RWPE2 (cell line): ENCODE measurements at regions not wholly inside any gene's neighbourhood (a gene's known extent, or its start where the extent isn't known, plus 50 kb on each side); places are given as distances from the start of the nearest gene placed in this dataset.

Experiments
- ATAC-seq: fragments of 200-7000 bp; cut with Tn5 transposase; 3 replicates; pipeline ENCODE4 v1.9.1; 2021; ENCODE audit warnings: low read depth
- DNase-seq: peaks from one replicate; pipeline ENCODE4 v3.0.0-alpha.2; 2020; ENCODE audit warnings: low spot score
- H3K27ac ChIP-seq: fragments of 450-650 bp; 2 replicates; pipeline ENCODE4 v1.5.1; 2017; ENCODE audit warnings: mild to moderate bottlenecking; ENCODE audit not compliant: poor library complexity, severe bottlenecking
- H3K27me3 ChIP-seq: fragments of 250-450 bp; sonication (Bioruptor Pico); 2 replicates; pipeline ENCODE4 v1.5.1; 2021; ENCODE audit warnings: mild to moderate bottlenecking, moderate library complexity; ENCODE audit not compliant: insufficient read depth, poor library complexity, severe bottlenecking
- H3K36me3 ChIP-seq: fragments of 250-450 bp; sonication (Bioruptor Pico); 2 replicates; pipeline ENCODE4 v1.5.1; 2020; ENCODE audit warnings: low read depth, mild to moderate bottlenecking, moderate library complexity
- H3K4me1 ChIP-seq: fragments of 250-450 bp; sonication (Bioruptor Pico); 2 replicates; pipeline ENCODE4 v1.5.1; 2021; ENCODE audit warnings: mild to moderate bottlenecking, moderate library complexity; ENCODE audit not compliant: insufficient read depth, poor library complexity, severe bottlenecking
- H3K4me3 ChIP-seq: fragments of 250-450 bp; sonication (Bioruptor Pico); 2 replicates; pipeline ENCODE4 v1.5.1; 2021; ENCODE audit warnings: mild to moderate bottlenecking, moderate library complexity; ENCODE audit not compliant: severe bottlenecking
- H3K9me3 ChIP-seq: fragments of 250-450 bp; sonication (Bioruptor Pico); 2 replicates; pipeline ENCODE4 v1.5.1; 2021; ENCODE audit warnings: mild to moderate bottlenecking, moderate library complexity; ENCODE audit not compliant: severe bottlenecking
- TF ChIP-seq, protein P1 (sequence below): fragments of 450-650 bp; IDR thresholded peaks from one replicate; pipeline ENCODE4 v1.5.1; 2017; ENCODE audit warnings: mild to moderate bottlenecking, moderate library complexity; ENCODE audit not compliant: poor library complexity, severe bottlenecking

DNA sequence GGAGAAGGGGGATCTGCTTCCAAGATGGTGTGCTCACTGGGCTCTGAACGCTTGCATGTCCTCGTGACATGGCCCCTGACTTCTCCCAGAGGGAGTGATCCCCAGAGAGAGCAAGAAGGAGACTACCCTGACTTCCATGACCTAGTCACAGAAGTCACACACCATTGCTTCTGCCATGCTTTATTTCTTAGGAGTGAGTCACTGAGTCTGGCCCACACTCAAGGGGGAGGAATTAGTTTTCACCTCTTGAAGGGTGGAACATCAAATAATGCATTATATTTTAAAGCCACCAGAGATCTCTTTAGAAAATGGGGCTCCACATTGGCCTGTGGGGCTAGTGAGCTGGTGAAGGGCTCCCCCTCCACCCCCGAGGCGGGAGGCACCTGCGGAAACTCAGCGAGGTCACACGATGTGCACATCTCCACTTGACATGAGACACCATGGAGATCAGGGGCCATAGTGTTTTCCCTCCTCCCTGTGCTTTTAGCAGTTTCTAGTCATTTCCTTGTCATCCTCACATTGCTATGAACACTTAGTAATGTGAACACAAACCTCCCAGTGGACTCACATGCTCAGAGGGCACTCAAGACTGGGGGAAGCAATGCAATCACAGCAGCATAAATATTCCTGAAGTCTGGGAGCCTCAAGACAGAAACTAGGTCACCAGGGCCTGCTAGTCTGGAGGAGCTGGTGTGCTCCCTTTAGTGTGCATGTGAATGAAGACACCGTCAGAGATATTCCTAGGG is 87.4 kb upstream of the FZD10 start:
- Histone ChIP-seq H3K9me3 (no peaks in the 10 kb centered on the region), H3K4me1 (peaks cover 9% of the 10 kb centered on the region), H3K4me3 (no peak overlapping the region), H3K36me3 (no peaks in the 10 kb centered on the region), H3K27me3 (no peaks in the 10 kb centered on the region), H3K27ac (no peak overlapping the region)
- DNase-seq (no peak), ATAC-seq (no peak)
- TF ChIP-seq, protein P1, sequence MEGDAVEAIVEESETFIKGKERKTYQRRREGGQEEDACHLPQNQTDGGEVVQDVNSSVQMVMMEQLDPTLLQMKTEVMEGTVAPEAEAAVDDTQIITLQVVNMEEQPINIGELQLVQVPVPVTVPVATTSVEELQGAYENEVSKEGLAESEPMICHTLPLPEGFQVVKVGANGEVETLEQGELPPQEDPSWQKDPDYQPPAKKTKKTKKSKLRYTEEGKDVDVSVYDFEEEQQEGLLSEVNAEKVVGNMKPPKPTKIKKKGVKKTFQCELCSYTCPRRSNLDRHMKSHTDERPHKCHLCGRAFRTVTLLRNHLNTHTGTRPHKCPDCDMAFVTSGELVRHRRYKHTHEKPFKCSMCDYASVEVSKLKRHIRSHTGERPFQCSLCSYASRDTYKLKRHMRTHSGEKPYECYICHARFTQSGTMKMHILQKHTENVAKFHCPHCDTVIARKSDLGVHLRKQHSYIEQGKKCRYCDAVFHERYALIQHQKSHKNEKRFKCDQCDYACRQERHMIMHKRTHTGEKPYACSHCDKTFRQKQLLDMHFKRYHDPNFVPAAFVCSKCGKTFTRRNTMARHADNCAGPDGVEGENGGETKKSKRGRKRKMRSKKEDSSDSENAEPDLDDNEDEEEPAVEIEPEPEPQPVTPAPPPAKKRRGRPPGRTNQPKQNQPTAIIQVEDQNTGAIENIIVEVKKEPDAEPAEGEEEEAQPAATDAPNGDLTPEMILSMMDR = no peak

DNA sequence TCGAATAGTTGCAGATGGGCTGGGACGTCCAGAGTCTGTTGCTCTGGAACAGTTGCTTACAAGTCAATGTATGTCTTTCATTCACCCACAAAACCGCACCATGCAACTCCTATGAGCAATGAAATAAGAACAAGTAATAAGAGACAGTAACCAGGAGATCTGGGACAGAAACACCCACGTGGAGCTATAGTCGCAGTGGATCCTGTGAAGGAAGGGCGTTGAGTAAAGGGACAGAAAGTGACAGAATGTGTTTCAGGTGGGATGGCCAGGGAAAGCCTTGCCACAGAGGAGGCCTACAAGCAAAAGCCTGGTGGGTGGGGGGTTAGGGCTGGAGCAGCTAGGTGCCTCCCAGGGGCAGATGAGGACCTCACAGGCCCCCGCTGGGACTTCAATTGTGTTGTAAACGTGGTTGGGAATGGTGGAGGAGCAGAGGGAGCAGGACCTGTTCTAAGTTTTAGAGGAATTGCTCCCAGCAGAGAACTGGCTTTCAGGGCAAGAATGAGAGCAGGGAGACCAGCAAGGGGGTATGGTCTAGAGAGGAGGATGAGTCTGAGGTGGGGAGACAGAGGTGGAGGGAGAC is 86.7 kb upstream of the FZD10 start:
- no peak for DNase-seq
- Histone ChIP-seq H3K9me3 (no peaks in the 10 kb centered on the region), H3K36me3 (no peaks in the 10 kb centered on the region), H3K4me1 (peaks cover 13% of the 10 kb centered on the region), H3K4me3 (no peak overlapping the region), H3K27ac (no peak overlapping the region), H3K27me3 (no peaks in the 10 kb centered on the region)
- no peak for ATAC-seq
- TF ChIP-seq, protein P1 = no peak

DNA sequence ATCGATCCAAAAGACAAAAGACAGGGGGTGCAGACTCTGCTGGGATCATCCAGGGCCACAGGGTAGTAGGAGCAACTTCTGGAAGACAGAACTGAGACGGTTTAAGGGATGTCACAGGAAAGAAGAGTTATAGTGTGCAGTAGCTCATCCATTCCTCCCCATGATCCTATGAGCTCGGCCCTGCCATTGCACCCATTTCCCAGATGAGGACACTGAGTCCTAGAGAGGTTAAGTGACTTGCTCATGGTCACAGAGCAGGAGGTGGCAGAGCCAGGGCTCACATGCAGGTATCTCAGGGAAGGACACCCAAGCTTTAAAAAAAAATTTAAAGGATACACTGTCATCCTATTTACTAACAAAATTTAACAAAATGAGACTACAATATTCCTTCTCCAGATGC is 86.1 kb upstream of the FZD10 start:
- no peak for ATAC-seq
- Histone ChIP-seq H3K27ac (no peak overlapping the region), H3K9me3 (no peaks in the 10 kb centered on the region), H3K27me3 (no peaks in the 10 kb centered on the region), H3K4me3 (no peak overlapping the region), H3K4me1 (peaks cover 13% of the 10 kb centered on the region), H3K36me3 (no peaks in the 10 kb centered on the region)
- TF ChIP-seq, protein P1 = no peak
- no peak for DNase-seq

DNA sequence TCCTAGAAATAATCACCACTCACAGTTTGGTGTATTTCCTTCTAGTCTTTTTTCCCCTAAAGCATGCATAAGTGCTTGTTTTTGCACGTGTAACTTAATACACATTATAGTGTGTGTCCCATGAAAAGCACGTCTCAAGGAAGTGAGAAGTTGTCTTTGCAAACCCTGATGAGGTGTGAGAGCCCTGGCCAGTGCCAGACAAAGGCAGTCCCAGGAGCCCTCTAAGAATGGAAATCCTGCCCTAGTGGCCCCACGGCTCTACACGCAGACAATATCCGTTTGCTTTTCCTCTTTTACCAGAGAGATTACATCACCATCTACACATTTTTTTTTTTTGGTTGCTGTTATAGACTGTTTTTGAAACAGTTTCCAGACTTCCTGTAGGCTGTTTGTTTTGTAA is 85.5 kb upstream of the FZD10 start:
- ATAC-seq = no peak
- Histone ChIP-seq H3K4me3 (no peak overlapping the region), H3K27me3 (no peaks in the 10 kb centered on the region), H3K27ac (no peak overlapping the region), H3K36me3 (no peaks in the 10 kb centered on the region), H3K4me1 (peaks cover 13% of the 10 kb centered on the region), H3K9me3 (no peaks in the 10 kb centered on the region)
- TF ChIP-seq, protein P1 = no peak
- DNase-seq = no peak

DNA sequence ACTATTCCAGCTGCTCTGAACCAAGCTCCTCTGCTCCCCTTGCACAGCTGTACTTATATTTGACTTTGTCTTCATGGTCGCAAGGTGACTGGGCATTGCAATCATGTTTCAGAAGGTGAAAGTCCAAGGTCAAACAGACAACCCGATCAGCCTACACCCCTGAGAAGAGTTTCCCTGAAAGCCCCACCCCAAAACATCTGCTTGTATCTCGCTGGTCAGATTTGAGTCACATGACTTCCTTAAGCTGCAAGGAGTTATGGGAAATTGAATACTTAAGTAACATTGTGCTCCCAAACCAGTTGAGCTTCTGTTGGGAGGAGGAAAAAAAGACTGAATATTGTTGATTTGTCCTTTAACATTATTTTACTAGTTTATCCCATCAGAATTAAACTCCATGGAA is 83.4 kb upstream of the FZD10 start:
- H3K36me3 ChIP-seq = no peaks in the 10 kb centered on the region
- H3K27me3 ChIP-seq = no peaks in the 10 kb centered on the region
- peaks cover 27% of the 10 kb centered on the region for H3K4me1 ChIP-seq
- no peak for ATAC-seq
- TF ChIP-seq, protein P1 = no peak
- peak overlapping the region; percentile 80 for H3K27ac ChIP-seq
- H3K9me3 ChIP-seq = no peaks in the 10 kb centered on the region
- H3K4me3 ChIP-seq = no peak overlapping the region
- DNase-seq = no peak
